ENCODE measurements at regions not wholly inside any gene's neighbourhood (a gene's known extent, or its start where the extent isn't known, plus 50 kb on each side); places are given as distances from the start of the nearest gene placed in this dataset.

DNA sequence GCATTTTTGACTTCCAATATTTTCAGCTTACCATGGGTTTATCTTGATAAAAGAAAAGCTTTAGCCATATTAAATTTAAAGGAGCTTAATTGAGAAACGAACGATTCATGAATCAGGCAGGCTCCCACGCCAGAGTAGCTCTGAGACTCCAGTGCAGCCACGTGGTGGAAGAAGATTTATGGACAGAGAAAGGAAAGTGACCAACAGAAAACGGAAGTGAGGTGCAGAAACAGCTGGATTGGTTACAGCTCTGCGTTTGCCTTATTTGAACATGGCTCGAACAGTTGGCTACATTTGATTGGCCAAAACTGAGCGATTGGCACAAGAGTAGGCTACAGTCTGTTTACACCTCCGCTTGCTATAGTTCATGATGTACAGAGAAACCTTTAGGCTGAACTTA is 395.4 kb downstream of the GATA3 start:
- Histone ChIP-seq H3K4me3 (ENCODE audit: low read depth, low read length) (no peak overlapping the region), H3K36me3 (ENCODE audit: control insufficient read depth, insufficient read depth, low read length) (no peaks in the 10 kb centered on the region), H3K27me3 (ENCODE audit: control insufficient read depth, insufficient read depth, low read length) (no peaks in the 10 kb centered on the region)
- DNase-seq (ENCODE audit: low read depth): no peak
- TF ChIP-seq, protein P1, sequence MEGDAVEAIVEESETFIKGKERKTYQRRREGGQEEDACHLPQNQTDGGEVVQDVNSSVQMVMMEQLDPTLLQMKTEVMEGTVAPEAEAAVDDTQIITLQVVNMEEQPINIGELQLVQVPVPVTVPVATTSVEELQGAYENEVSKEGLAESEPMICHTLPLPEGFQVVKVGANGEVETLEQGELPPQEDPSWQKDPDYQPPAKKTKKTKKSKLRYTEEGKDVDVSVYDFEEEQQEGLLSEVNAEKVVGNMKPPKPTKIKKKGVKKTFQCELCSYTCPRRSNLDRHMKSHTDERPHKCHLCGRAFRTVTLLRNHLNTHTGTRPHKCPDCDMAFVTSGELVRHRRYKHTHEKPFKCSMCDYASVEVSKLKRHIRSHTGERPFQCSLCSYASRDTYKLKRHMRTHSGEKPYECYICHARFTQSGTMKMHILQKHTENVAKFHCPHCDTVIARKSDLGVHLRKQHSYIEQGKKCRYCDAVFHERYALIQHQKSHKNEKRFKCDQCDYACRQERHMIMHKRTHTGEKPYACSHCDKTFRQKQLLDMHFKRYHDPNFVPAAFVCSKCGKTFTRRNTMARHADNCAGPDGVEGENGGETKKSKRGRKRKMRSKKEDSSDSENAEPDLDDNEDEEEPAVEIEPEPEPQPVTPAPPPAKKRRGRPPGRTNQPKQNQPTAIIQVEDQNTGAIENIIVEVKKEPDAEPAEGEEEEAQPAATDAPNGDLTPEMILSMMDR (IDR thresholded peaks at IDR 0.05; ENCODE audit: insufficient read depth, low read length, poor library complexity, severe bottlenecking): no peak

DNA sequence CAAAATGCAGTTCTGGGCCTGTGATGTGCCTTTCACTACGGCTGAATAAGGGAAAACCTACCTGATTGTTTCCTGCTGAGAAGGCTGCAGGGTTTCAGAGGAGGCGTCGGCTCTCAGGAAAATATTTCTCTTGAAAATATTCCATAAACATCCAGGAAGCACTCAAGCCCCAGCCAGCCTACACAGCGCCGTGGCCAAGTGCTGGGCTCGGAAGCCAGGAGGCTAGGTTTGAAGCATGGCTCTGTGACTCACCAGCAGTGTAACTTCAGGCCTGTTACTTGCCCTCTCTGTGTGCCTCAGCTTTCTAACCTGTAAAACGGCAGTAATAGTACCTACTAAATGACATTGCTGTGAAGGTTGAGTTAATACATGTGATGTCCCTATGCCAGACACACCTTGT is 399.1 kb downstream of the GATA3 start:
- Histone ChIP-seq H3K27me3 (ENCODE audit: control insufficient read depth, insufficient read depth, low read length) (no peaks in the 10 kb centered on the region), H3K36me3 (ENCODE audit: control insufficient read depth, insufficient read depth, low read length) (no peaks in the 10 kb centered on the region), H3K4me3 (ENCODE audit: low read depth, low read length) (no peak overlapping the region)
- TF ChIP-seq, protein P1 (IDR thresholded peaks at IDR 0.05; ENCODE audit: insufficient read depth, low read length, poor library complexity, severe bottlenecking): no peak
- DNase-seq (ENCODE audit: low read depth): no peak

DNA sequence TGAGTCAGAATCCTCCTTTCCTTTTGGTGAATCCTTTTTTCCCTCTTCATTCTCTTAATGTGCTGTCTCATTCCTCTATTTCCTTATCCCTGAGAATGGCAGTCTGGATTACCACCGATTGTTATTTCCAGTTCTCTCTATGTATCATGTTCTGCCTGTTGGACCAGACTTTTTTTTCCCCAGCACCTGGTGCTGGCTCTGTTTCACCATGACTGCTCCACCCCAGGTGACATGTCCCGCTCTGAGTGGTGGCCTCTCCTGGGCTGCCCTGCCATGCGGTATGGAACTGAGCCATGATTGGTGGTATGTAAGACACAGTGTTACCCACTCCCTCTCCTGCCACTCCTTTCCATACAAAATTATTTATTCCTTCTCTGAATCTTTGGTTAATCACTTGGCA is 399.9 kb downstream of the GATA3 start:
- Histone ChIP-seq H3K27me3 (ENCODE audit: control insufficient read depth, insufficient read depth, low read length) (no peaks in the 10 kb centered on the region), H3K4me3 (ENCODE audit: low read depth, low read length) (no peak overlapping the region), H3K36me3 (ENCODE audit: control insufficient read depth, insufficient read depth, low read length) (no peaks in the 10 kb centered on the region)
- TF ChIP-seq, protein P1 (IDR thresholded peaks at IDR 0.05; ENCODE audit: insufficient read depth, low read length, poor library complexity, severe bottlenecking): no peak
- DNase-seq (ENCODE audit: low read depth): no peak

DNA sequence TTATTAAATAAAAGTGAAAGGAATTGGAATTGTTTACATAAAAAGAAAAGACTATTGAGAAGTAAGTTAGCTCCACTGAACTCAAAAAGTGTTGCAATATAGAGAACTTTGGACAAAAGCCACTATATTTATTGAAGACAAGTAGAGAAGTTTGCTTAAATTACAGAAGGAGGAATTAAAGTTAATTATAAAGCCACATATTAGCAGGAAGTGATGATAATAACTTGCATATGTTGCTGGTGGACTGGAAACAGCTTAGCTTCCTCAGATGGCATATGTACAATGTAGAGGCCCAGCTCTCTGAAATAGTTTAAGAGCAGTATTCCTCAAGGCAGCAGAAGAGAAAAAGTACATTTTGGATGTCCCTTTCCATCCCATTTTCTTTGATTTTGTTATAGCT is 400.7 kb downstream of the GATA3 start:
- TF ChIP-seq, protein P1 (IDR thresholded peaks at IDR 0.05; ENCODE audit: insufficient read depth, low read length, poor library complexity, severe bottlenecking): no peak
- DNase-seq (ENCODE audit: low read depth): no peak
- H3K4me3 ChIP-seq (ENCODE audit: low read depth, low read length): no peak overlapping the region
- H3K36me3 ChIP-seq (ENCODE audit: control insufficient read depth, insufficient read depth, low read length): no peaks in the 10 kb centered on the region
- no peaks in the 10 kb centered on the region for H3K27me3 ChIP-seq (ENCODE audit: control insufficient read depth, insufficient read depth, low read length)

DNA sequence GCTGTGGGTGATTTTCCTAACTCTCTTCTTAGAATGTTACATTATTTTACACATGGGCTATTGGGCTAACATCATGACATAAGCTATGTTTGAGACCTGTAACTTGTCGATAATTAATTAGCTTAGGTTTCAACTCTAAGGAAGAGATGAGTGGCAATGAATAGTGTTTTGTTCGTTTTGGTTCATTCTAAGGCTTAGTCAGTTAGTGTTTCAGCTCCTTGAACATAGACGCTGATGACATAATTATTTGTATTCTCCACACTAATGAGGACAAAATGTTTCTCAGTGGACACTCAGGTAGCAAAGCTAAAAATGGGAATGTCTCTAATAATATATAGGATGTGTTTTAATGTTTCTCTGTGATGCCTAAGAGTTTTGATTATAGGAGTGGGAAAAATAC is 401.9 kb downstream of the GATA3 start:
- TF ChIP-seq, protein P1 (IDR thresholded peaks at IDR 0.05; ENCODE audit: insufficient read depth, low read length, poor library complexity, severe bottlenecking): no peak
- Histone ChIP-seq H3K36me3 (ENCODE audit: control insufficient read depth, insufficient read depth, low read length) (no peaks in the 10 kb centered on the region), H3K27me3 (ENCODE audit: control insufficient read depth, insufficient read depth, low read length) (no peaks in the 10 kb centered on the region), H3K4me3 (ENCODE audit: low read depth, low read length) (no peak overlapping the region)
- DNase-seq (ENCODE audit: low read depth): no peak

DNA sequence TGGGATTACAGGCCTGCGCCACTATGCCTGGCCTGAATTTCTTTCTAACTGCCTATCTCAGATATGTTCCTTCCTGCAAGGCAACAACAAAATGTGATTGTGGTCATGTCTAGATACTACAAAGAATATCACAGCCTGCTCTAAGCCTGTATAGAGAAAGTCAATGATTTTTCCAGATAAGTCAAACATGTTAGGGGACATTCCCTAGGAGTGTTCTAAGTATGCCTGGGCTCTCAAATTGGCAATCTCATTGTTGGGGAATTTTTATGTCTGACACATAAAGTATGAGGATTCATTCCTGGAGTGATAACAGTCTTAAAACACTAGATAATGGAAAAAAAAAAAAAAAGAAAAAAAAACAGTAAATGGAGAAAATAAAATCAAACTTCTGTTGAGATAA is 406.1 kb downstream of the GATA3 start:
- no peaks in the 10 kb centered on the region for H3K27me3 ChIP-seq (ENCODE audit: control insufficient read depth, insufficient read depth, low read length)
- no peaks in the 10 kb centered on the region for H3K36me3 ChIP-seq (ENCODE audit: control insufficient read depth, insufficient read depth, low read length)
- DNase-seq (ENCODE audit: low read depth): no peak

More for the DNA sequence above, 406.1 kb downstream of the GATA3 start:
- H3K4me3 ChIP-seq (ENCODE audit: low read depth, low read length): no peak overlapping the region
- TF ChIP-seq, protein P1 (IDR thresholded peaks at IDR 0.05; ENCODE audit: insufficient read depth, low read length, poor library complexity, severe bottlenecking): no peak

Data from kidney epithelial cell (primary cell).